Astrocyte of the spinal cord (primary cell): ENCODE measurements at regions not wholly inside any gene's neighbourhood (a gene's known extent, or its start where the extent isn't known, plus 50 kb on each side); places are given as distances from the start of the nearest gene placed in this dataset.
A peak's percentile ranks its signal among the peaks of the same experiment; 100 is the strongest.

Source experiments
- DNase-seq: peaks from one replicate; pipeline ENCODE4 v3.0.0; 2011; ENCODE audit warnings: low read depth, low spot score
- H3K4me3 ChIP-seq: 2 replicates; pipeline ENCODE4 v1.5.1; 2011; ENCODE audit warnings: low read depth, mild to moderate bottlenecking, low read length, moderate library complexity
- CTCF ChIP-seq: IDR thresholded peaks from 2 replicates; pipeline ENCODE4 v1.5.1; 2012; ENCODE audit warnings: low read depth, mild to moderate bottlenecking, low read length, inconsistent platforms
- in situ Hi-C: cut with HindIII; loops from 2 replicates; pipeline ENCODE4 v1.10.0; 2017; ENCODE audit warnings: low sequenced_read_pairs

- in situ Hi-C loops = no loop called here
- DNase-seq = peak; percentile 92
- H3K4me3 ChIP-seq = no peak overlapping the region
- TF ChIP-seq CTCF = no peak
These were observed 405.9 kb downstream of the SHISA9 start for GRCh38 chr16:13307255-13307654.

- in situ Hi-C loops = no loop called here
- no peak overlapping the region for H3K4me3 ChIP-seq
- no peak for DNase-seq
- no peak for TF ChIP-seq CTCF
These were observed 406.5 kb downstream of the SHISA9 start for GRCh38 chr16:13307851-13308250.

- in situ Hi-C loops = no loop called here
- TF ChIP-seq CTCF = no peak
- no peak for DNase-seq
- H3K4me3 ChIP-seq = no peak overlapping the region
These were observed 410.7 kb downstream of the SHISA9 start for GRCh38 chr16:13312063-13312462.

- no peak for DNase-seq
- in situ Hi-C loops = no loop called here
These were observed 412.0 kb downstream of the SHISA9 start for GRCh38 chr16:13313351-13313750.

GRCh38 chr16:13314633-13315032, 413.2 kb downstream of the SHISA9 start:
- in situ Hi-C loops = no loop called here
- no peak for TF ChIP-seq CTCF
- no peak for DNase-seq
- H3K4me3 ChIP-seq = no peak overlapping the region

More at GRCh38 chr16:13313351-13313750, 412.0 kb downstream of the SHISA9 start:
- no peak for TF ChIP-seq CTCF
- H3K4me3 ChIP-seq = no peak overlapping the region

- peak; percentile 64 for DNase-seq
- TF ChIP-seq CTCF = no peak
- H3K4me3 ChIP-seq = no peak overlapping the region
- in situ Hi-C loops = no loop called here
These were observed 414.4 kb downstream of the SHISA9 start for GRCh38 chr16:13315642-13316427.
